OCI-LY3 (cell line): ENCODE measurements at regions not wholly inside any gene's neighbourhood (a gene's known extent, or its start where the extent isn't known, plus 50 kb on each side); places are given as distances from the start of the nearest gene placed in this dataset.

Experiments used
- H2AFZ ChIP-seq: fragments of 200-600, 300-600 bp; shearing (Covaris generic); 2 replicates; pipeline ENCODE4 v1.6.0; 2014; ENCODE audit warnings: antibody characterized with exemption, low read depth, low read length
- H3K27ac ChIP-seq: fragments of 200-600, 300-600 bp; sonication (generic); 2 replicates; pipeline ENCODE4 v1.5.1; 2014; ENCODE audit warnings: mild to moderate bottlenecking, low read length, moderate library complexity, mixed read lengths
- H3K27me3 ChIP-seq: fragments of 200-600, 300-600 bp; sonication (generic); 2 replicates; pipeline ENCODE4 v1.6.1; 2014; ENCODE audit warnings: low read depth, low read length, mixed read lengths
- H3K36me3 ChIP-seq: fragments of 200-600, 300-600 bp; sonication (generic); replicated peaks from 2 replicates; pipeline ENCODE3; 2014; ENCODE audit warnings: low read depth, low read length, mixed read lengths
- H3K4me1 ChIP-seq: fragments of 300-600, 200-600 bp; sonication (generic); 2 replicates; pipeline ENCODE4 v1.6.1; 2014; ENCODE audit warnings: low read length, mixed read lengths
- H3K4me2 ChIP-seq: fragments of 200-600, 300-600 bp; sonication (generic); 2 replicates; pipeline ENCODE4 v1.6.1; 2014; ENCODE audit warnings: low read length, mixed read lengths
- H3K4me3 ChIP-seq: fragments of 300-600, 200-600 bp; sonication (generic); 2 replicates; pipeline ENCODE4 v1.5.1; 2014; ENCODE audit warnings: antibody characterized with exemption, mild to moderate bottlenecking, low read length, moderate library complexity
- H3K79me2 ChIP-seq: fragments of 300-600, 200-600 bp; shearing (Covaris generic); 2 replicates; pipeline ENCODE4 v1.6.1; 2014; ENCODE audit warnings: mild to moderate bottlenecking, low read length, mixed read lengths
- H3K9ac ChIP-seq: fragments of 300-600, 200-600 bp; shearing (Covaris generic); 2 replicates; pipeline ENCODE4 v1.6.0; 2014; ENCODE audit warnings: mild to moderate bottlenecking, low read length, moderate library complexity
- H3K9me3 ChIP-seq: fragments of 200-600, 300-600 bp; shearing (Covaris generic); 2 replicates; pipeline ENCODE4 v1.6.1; 2014; ENCODE audit warnings: low read length, mixed read lengths; ENCODE audit not compliant: insufficient read depth
- H4K20me1 ChIP-seq: fragments of 200-600, 300-600 bp; sonication (generic); 2 replicates; pipeline ENCODE4 v1.6.1; 2016; ENCODE audit warnings: low read length, mixed read lengths; ENCODE audit not compliant: insufficient read depth
- CTCF ChIP-seq: fragments of 200-600, 300-600 bp; sonication (generic); IDR thresholded peaks from 2 replicates; pipeline ENCODE4 v1.5.1; 2014; ENCODE audit warnings: antibody characterized with exemption, low read length, low read depth
- EZH2phosphoT487 ChIP-seq: fragments of 200-600 bp; shearing (Covaris generic); IDR thresholded peaks from 2 replicates; pipeline ENCODE4 v1.6.1; 2018; ENCODE audit warnings: antibody characterized with exemption, mixed run types, low read depth

- TF ChIP-seq CTCF (no peak), EZH2phosphoT487 (no peak)
- Histone ChIP-seq H3K79me2 (no peaks in the 10 kb centered on the region), H2AFZ (no peak overlapping the region), H3K9ac (no peak overlapping the region), H4K20me1 (no peaks in the 10 kb centered on the region), H3K4me1 (no peaks in the 10 kb centered on the region), H3K9me3 (no peaks in the 10 kb centered on the region), H3K27ac (no peak overlapping the region), H3K36me3 (no peaks in the 10 kb centered on the region), H3K4me2 (no peak overlapping the region), H3K27me3 (no peaks in the 10 kb centered on the region), H3K4me3 (no peak overlapping the region)
Observed at GRCh38 chr5:165026971-165027370, 1521.6 kb downstream of the MAT2B start.

- Histone ChIP-seq H3K4me3 (no peak overlapping the region), H3K79me2 (no peaks in the 10 kb centered on the region), H3K27ac (no peak overlapping the region), H2AFZ (no peak overlapping the region), H3K9ac (no peak overlapping the region), H3K36me3 (no peaks in the 10 kb centered on the region), H3K27me3 (no peaks in the 10 kb centered on the region), H3K9me3 (no peaks in the 10 kb centered on the region), H3K4me1 (no peaks in the 10 kb centered on the region), H3K4me2 (no peak overlapping the region), H4K20me1 (no peaks in the 10 kb centered on the region)
- no peak for TF ChIP-seq CTCF
Observed at GRCh38 chr5:165028356-165028755, 1522.9 kb downstream of the MAT2B start.

GRCh38 chr5:165029099-165029870 is 1523.9 kb downstream of the MAT2B start:
- Histone ChIP-seq H3K9me3 (no peaks in the 10 kb centered on the region), H3K9ac (no peak overlapping the region), H2AFZ (no peak overlapping the region), H3K4me2 (no peak overlapping the region), H3K79me2 (no peaks in the 10 kb centered on the region), H4K20me1 (no peaks in the 10 kb centered on the region), H3K27ac (no peak overlapping the region), H3K36me3 (no peaks in the 10 kb centered on the region), H3K4me1 (no peaks in the 10 kb centered on the region), H3K27me3 (no peaks in the 10 kb centered on the region), H3K4me3 (no peak overlapping the region)
- TF ChIP-seq EZH2phosphoT487, result no peak

- no peak overlapping the region for H3K9ac ChIP-seq
- no peaks in the 10 kb centered on the region for H3K9me3 ChIP-seq
- TF ChIP-seq CTCF, result no peak
- TF ChIP-seq EZH2phosphoT487, result no peak
- H3K27me3 ChIP-seq, result no peaks in the 10 kb centered on the region
- no peak overlapping the region for H3K4me3 ChIP-seq
- H3K4me2 ChIP-seq, result no peak overlapping the region
- H3K4me1 ChIP-seq, result no peaks in the 10 kb centered on the region
- no peak overlapping the region for H3K27ac ChIP-seq
- H4K20me1 ChIP-seq, result no peaks in the 10 kb centered on the region
- H2AFZ ChIP-seq, result no peak overlapping the region
- H3K36me3 ChIP-seq, result no peaks in the 10 kb centered on the region
- no peaks in the 10 kb centered on the region for H3K79me2 ChIP-seq
Observed at GRCh38 chr5:165030971-165031370, 1525.6 kb downstream of the MAT2B start.
